WERI-Rb-1 (cell line): ENCODE measurements at regions not wholly inside any gene's neighbourhood (a gene's known extent, or its start where the extent isn't known, plus 50 kb on each side); places are given as distances from the start of the nearest gene placed in this dataset.

Experiments
- DNase-seq: peaks from one replicate; pipeline ENCODE4 v3.0.0-alpha.2; 2020
- H3K27ac ChIP-seq: fragments of 250-450 bp; sonication (Bioruptor Pico); 2 replicates; pipeline ENCODE4 v1.5.1; 2020; ENCODE audit warnings: mild to moderate bottlenecking, moderate library complexity
- H3K27me3 ChIP-seq: fragments of 250-450 bp; sonication (Bioruptor Pico); 2 replicates; pipeline ENCODE4 v1.5.1; 2021; ENCODE audit warnings: mild to moderate bottlenecking, low read depth, moderate library complexity; ENCODE audit not compliant: insufficient read depth, severe bottlenecking
- H3K36me3 ChIP-seq: fragments of 250-450 bp; sonication (Bioruptor Pico); 2 replicates; pipeline ENCODE4 v1.5.1; 2020; ENCODE audit warnings: mild to moderate bottlenecking, moderate library complexity
- H3K4me3 ChIP-seq: 2 replicates; pipeline ENCODE4 v1.5.1; 2011; ENCODE audit warnings: low read depth, mild to moderate bottlenecking, control low read depth, low read length
- H3K9me3 ChIP-seq: fragments of 250-450 bp; sonication (Bioruptor Pico); 2 replicates; pipeline ENCODE4 v1.5.1; 2021; ENCODE audit warnings: mild to moderate bottlenecking, moderate library complexity; ENCODE audit not compliant: severe bottlenecking
- CTCF ChIP-seq: IDR thresholded peaks from 2 replicates; pipeline ENCODE4 v1.5.1; 2011; ENCODE audit warnings: low read depth, mild to moderate bottlenecking, control low read depth, inconsistent platforms, low read length

- Histone ChIP-seq H3K36me3 (no peaks in the 10 kb centered on the region), H3K27me3 (no peaks in the 10 kb centered on the region), H3K27ac (no peak overlapping the region), H3K4me3 (no peak overlapping the region), H3K9me3 (no peaks in the 10 kb centered on the region)
- no peak for DNase-seq
- no peak for TF ChIP-seq CTCF
These were observed 52.5 kb upstream of the PDE8B start for GRCh38 chr5:77157732-77158532.

GRCh38 chr5:77156379-77156778 lies 54.1 kb upstream of the PDE8B start:
- no peak for TF ChIP-seq CTCF
- no peak for DNase-seq
- H3K4me3 ChIP-seq, result no peak overlapping the region
- H3K27me3 ChIP-seq, result no peaks in the 10 kb centered on the region
- no peaks in the 10 kb centered on the region for H3K36me3 ChIP-seq
- H3K9me3 ChIP-seq, result no peaks in the 10 kb centered on the region
- no peak overlapping the region for H3K27ac ChIP-seq

GRCh38 chr5:77155179-77155785 lies 55.2 kb upstream of the PDE8B start:
- DNase-seq, result no peak
- Histone ChIP-seq H3K27me3 (no peaks in the 10 kb centered on the region), H3K27ac (no peak overlapping the region), H3K9me3 (no peaks in the 10 kb centered on the region), H3K36me3 (no peaks in the 10 kb centered on the region), H3K4me3 (no peak overlapping the region)
- TF ChIP-seq CTCF, result no peak

GRCh38 chr5:77152441-77152840 lies 58.0 kb upstream of the PDE8B start:
- Histone ChIP-seq H3K27me3 (no peaks in the 10 kb centered on the region), H3K27ac (no peak overlapping the region), H3K9me3 (no peaks in the 10 kb centered on the region), H3K36me3 (no peaks in the 10 kb centered on the region), H3K4me3 (no peak overlapping the region)
- TF ChIP-seq CTCF, result no peak
- peak; percentile 11 for DNase-seq

GRCh38 chr5:77151501-77151900 lies 59.0 kb upstream of the PDE8B start:
- H3K36me3 ChIP-seq, result no peaks in the 10 kb centered on the region
- no peaks in the 10 kb centered on the region for H3K9me3 ChIP-seq
- no peak for TF ChIP-seq CTCF
- no peak overlapping the region for H3K4me3 ChIP-seq
- no peak for DNase-seq
- H3K27ac ChIP-seq, result no peak overlapping the region
- H3K27me3 ChIP-seq, result no peaks in the 10 kb centered on the region
